Naive thymus-derived CD4-positive, alpha-beta T cell (primary cell): ENCODE measurements at regions not wholly inside any gene's neighbourhood (a gene's known extent, or its start where the extent isn't known, plus 50 kb on each side); places are given as distances from the start of the nearest gene placed in this dataset.
A peak's percentile ranks its signal among the peaks of the same experiment; 100 is the strongest.

ENCODE experiments used
- ATAC-seq: fragments of 150-1000 bp; cut with Tn5 transposase; 2 replicates; pipeline ENCODE4 v1.10.0; 2021; ENCODE audit warnings: mild to moderate bottlenecking, moderate library complexity
- CTCF ChIA-PET: fragments of 350-600 bp; sonication (Branson Sonifier 250); formaldehyde crosslinking; loops from one replicate; lab custom pipeline; 2021; ENCODE audit warnings: antibody characterized with exemption; lab: Charles Lee
- POLR2A ChIA-PET: fragments of 350-600 bp; sonication (Branson Sonifier 250); formaldehyde crosslinking; loops from one replicate; lab custom pipeline; 2021; ENCODE audit warnings: antibody characterized with exemption, inconsistent platforms; lab: Charles Lee
- DNase-seq, 9 donors: peaks; one replicate each; pipeline versions ENCODE4 v3.0.0 to v3.0.0-alpha.2; 2020 to 2022; ENCODE audit warnings: mixed read lengths in 1 of 9
- H3K27ac ChIP-seq: one replicate; pipeline ENCODE4 v1.7.0; 2013; ENCODE audit warnings: mild to moderate bottlenecking, low read depth, low read length, moderate library complexity
- H3K27me3 ChIP-seq, 2 donors: one replicate each; pipeline ENCODE4 v1.7.0; 2013; ENCODE audit warnings: low read length in 2 of 2, mild to moderate bottlenecking in 2 of 2, moderate library complexity in 2 of 2; ENCODE audit not compliant: control insufficient read depth in 2 of 2, insufficient read depth in 2 of 2
- H3K36me3 ChIP-seq, 3 experiments: 1 replicate in 2 of 3; 2 replicates in 1 of 3; pipeline ENCODE4 v1.7.0; 2013; ENCODE audit warnings: low read length in 3 of 3, mild to moderate bottlenecking in 3 of 3, moderate library complexity in 1 of 3; ENCODE audit not compliant: insufficient read depth in 3 of 3, control insufficient read depth in 2 of 3
- H3K4me1 ChIP-seq, 2 donors: one replicate each; pipeline ENCODE4 v1.7.0; 2013; ENCODE audit warnings: low read length in 2 of 2, mild to moderate bottlenecking in 2 of 2, moderate library complexity in 1 of 2; ENCODE audit not compliant: control insufficient read depth in 2 of 2, insufficient read depth in 2 of 2
- H3K4me3 ChIP-seq: 2 replicates; pipeline ENCODE4 v1.7.0; 2013; ENCODE audit warnings: mild to moderate bottlenecking, low read length
- H3K9me3 ChIP-seq, 3 experiments: 1 replicate in 2 of 3; 2 replicates in 1 of 3; pipeline ENCODE4 v1.7.0; 2013; ENCODE audit warnings: low read length in 3 of 3; ENCODE audit not compliant: control insufficient read depth in 2 of 3
- H3K27ac Mint-ChIP-seq, 9 donors: one replicate each; pipeline ENCODE4 v1.8.0; 2020 to 2022; ENCODE audit warnings: mixed read lengths in 9 of 9, mild to moderate bottlenecking in 8 of 9, moderate library complexity in 5 of 9, inconsistent platforms in 2 of 9
- H3K27me3 Mint-ChIP-seq, 5 donors: one replicate each; pipeline ENCODE4 v1.8.0; 2021 to 2022; ENCODE audit warnings: mixed read lengths in 5 of 5, mild to moderate bottlenecking in 1 of 5
- H3K36me3 Mint-ChIP-seq, 5 donors: one replicate each; pipeline ENCODE4 v1.8.0; 2020 to 2022; ENCODE audit warnings: mixed read lengths in 5 of 5, mild to moderate bottlenecking in 3 of 5, inconsistent platforms in 1 of 5
- H3K4me1 Mint-ChIP-seq, 7 donors: one replicate each; pipeline ENCODE4 v1.8.0; 2020 to 2022; ENCODE audit warnings: mixed read lengths in 7 of 7, mild to moderate bottlenecking in 3 of 7, inconsistent platforms in 1 of 7
- H3K4me3 Mint-ChIP-seq, 10 donors: one replicate each; pipeline ENCODE4 v1.8.0; 2020 to 2022; ENCODE audit warnings: mild to moderate bottlenecking in 10 of 10, mixed read lengths in 10 of 10, moderate library complexity in 6 of 10, inconsistent platforms in 2 of 10
- H3K9me3 Mint-ChIP-seq, 11 donors: one replicate each; pipeline ENCODE4 v1.8.0; 2020 to 2022; ENCODE audit warnings: mixed read lengths in 11 of 11, mild to moderate bottlenecking in 4 of 11, inconsistent platforms in 1 of 11, moderate library complexity in 1 of 11
- intact Hi-C, 2 donors: fragments of 100-400 bp; cut with micrococcal nuclease; formaldehyde crosslinking; loops; one replicate each; pipeline ENCODE4 v1.15.1; 2023

DNA sequence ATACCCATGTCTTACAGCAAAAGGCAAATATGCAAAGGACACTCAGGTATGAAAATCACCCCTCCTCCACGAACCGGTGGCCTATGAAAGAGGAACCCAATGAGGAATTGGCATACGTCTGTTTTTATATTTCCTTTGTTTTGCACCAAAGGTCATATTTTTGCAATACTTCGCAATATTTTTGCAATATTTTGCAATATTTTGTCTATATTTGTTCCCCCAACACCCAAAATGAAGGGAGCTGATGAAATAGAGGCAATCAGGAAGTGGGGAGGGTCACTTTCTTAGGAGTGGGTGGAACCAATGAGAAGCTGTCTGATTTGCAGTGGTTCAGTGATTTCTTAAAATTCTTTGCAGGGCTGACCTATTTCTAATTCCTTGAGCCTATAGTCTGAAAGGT lies 296.8 kb upstream of the TSHZ2 start:
- Mint-ChIP-seq H3K9me3 (peaks cover 0 to 2% (median 0%) of the 10 kb centered on the region in 11 donors), H3K27ac (no peak overlapping the region), H3K27me3 (peaks cover 0 to 10% (median 4%) of the 10 kb centered on the region in 5 donors), H3K36me3 (no peaks in the 10 kb centered on the region), H3K4me3 (no peak overlapping the region), H3K4me1 (peaks cover 0 to 22% (median 14%) of the 10 kb centered on the region in 7 donors)
- no peaks in the 10 kb centered on the region for H3K27me3 ChIP-seq
- H3K4me3 ChIP-seq = no peak overlapping the region
- DNase-seq = no peak
- no peak overlapping the region for H3K27ac ChIP-seq
- H3K4me1 ChIP-seq = peaks cover 0 to 8% of the 10 kb centered on the region in 2 donors
- H3K36me3 ChIP-seq = no peaks in the 10 kb centered on the region
- ChIA-PET CTCF (no interaction called here), POLR2A (no interaction called here)
- H3K9me3 ChIP-seq = no peaks in the 10 kb centered on the region
- ATAC-seq = peak; percentile 48
- intact Hi-C loops = loop anchor here in 1 of 2 donors (5.0 kb wide), 1 partner anchor 363 kb away; no protein-coding TSS in a partner anchor

DNA sequence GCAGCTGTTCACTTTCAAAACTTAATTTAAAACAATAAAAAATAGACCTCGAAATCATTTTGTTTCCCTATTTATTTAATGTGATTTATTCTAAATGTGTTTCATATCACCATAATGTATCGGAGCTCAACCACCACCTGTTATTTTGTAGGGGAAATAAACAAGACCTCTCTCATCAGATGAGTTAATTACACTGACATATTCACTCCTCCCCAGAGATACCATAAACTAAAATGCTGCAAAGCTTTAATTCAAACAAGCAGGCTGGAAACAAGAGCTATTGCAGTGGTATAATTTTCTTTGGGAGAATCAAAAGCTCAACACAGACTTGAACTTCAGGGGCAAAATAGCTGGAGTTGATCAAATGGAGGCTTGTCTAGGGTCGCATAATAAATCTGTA lies 303.5 kb upstream of the TSHZ2 start:
- Histone ChIP-seq H3K4me1 (no peaks in the 10 kb centered on the region), H3K9me3 (no peaks in the 10 kb centered on the region), H3K36me3 (no peaks in the 10 kb centered on the region), H3K27me3 (no peaks in the 10 kb centered on the region), H3K4me3 (no peak overlapping the region), H3K27ac (no peak overlapping the region)
- POLR2A ChIA-PET = no interaction called here
- Mint-ChIP-seq H3K4me1 (peaks cover 0 to 4% (median under 1%) of the 10 kb centered on the region in 7 donors), H3K27me3 (peaks cover 0 to 10% (median 7%) of the 10 kb centered on the region in 5 donors), H3K4me3 (no peak overlapping the region), H3K9me3 (peaks cover 0 to 6% (median 0%) of the 10 kb centered on the region in 11 donors), H3K27ac (no peak overlapping the region), H3K36me3 (no peaks in the 10 kb centered on the region)
- CTCF ChIA-PET = no interaction called here
- intact Hi-C loops = no loop called here
- ATAC-seq (no peak), DNase-seq (no peak)

DNA sequence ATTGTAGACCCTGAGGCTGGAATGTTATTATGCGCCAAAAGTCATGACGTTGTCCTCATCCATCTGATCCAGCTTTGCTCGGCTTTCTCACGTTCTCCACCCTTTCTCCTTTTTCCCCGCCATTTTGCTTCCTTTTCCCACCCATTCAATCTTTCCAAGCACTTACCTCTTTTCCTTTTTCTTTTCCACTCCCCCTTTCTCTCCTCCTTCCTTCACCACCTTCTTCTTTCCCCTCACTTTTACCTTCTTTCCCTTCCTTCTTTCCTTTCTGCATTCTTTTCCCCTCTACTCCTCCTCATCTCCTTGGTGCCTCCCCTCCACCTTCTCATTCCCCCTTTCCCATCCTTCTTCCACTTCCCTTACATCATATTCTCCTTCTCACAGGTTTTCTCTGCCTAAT lies 304.8 kb upstream of the TSHZ2 start:
- ATAC-seq (no peak), DNase-seq (no peak)
- Histone ChIP-seq H3K4me1 (no peaks in the 10 kb centered on the region), H3K36me3 (no peaks in the 10 kb centered on the region), H3K4me3 (no peak overlapping the region), H3K9me3 (no peaks in the 10 kb centered on the region), H3K27me3 (no peaks in the 10 kb centered on the region), H3K27ac (no peak overlapping the region)
- POLR2A ChIA-PET = no interaction called here
- Mint-ChIP-seq H3K27me3 (peaks cover 0 to 10% (median 7%) of the 10 kb centered on the region in 5 donors), H3K4me3 (no peak overlapping the region), H3K27ac (no peak overlapping the region), H3K4me1 (peaks cover 0 to 9% (median 6%) of the 10 kb centered on the region in 7 donors), H3K36me3 (no peaks in the 10 kb centered on the region), H3K9me3 (peaks cover 0 to 7% (median 0%) of the 10 kb centered on the region in 11 donors)
- CTCF ChIA-PET = no interaction called here
- intact Hi-C loops = no loop called here

DNA sequence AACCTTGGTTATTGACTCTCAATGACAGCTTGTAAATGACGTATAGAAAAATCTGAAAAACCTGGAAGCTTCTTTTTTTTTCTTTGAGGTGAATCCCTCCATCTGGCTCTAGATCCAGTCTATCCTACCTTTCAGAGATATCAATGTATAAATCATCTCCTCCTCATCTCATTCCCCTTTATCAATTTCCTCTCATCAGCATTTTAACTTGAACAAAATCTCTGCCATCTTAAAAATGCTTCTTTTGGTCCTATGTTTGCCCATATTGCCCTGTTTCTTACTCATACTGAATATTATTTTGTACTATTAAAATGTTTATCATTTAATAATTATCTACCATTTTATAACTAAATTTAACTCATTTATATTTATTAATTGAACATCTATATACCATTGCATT lies 306.7 kb upstream of the TSHZ2 start:
- Mint-ChIP-seq H3K4me3 (no peak overlapping the region), H3K4me1 (peaks cover 0 to 9% (median 6%) of the 10 kb centered on the region in 7 donors)
- DNase-seq = no peak

DNA sequence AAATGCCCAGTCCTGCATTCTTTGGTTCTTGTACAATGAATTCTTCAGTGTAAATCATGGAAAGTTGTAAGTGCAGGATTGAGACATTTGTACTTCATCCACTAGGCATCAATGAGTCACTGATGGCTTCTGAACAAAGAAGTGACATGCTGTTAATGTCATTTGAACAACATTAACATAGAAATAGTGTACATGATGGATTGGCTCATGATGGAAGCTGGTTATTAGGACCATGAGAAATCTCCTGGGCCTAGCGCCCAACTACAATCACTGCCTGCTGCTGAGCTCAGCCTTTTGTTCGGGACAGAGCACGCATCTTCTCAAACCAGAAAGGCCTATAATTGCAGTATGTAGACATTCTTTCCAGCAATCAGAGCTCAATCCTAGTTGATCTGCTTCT lies 316.8 kb upstream of the TSHZ2 start:
- Mint-ChIP-seq H3K27me3 (peaks cover 0 to 4% (median 0%) of the 10 kb centered on the region in 5 donors), H3K4me3 (no peak overlapping the region), H3K9me3 (peaks cover 0 to 6% (median 0%) of the 10 kb centered on the region in 11 donors), H3K36me3 (no peaks in the 10 kb centered on the region), H3K4me1 (peaks cover 0 to 8% (median 0%) of the 10 kb centered on the region in 7 donors), H3K27ac (no peak overlapping the region)
- POLR2A ChIA-PET = interaction anchor here (0.6 kb wide), 1 partner anchor 45 kb away, joined by 3 read pairs; no protein-coding TSS in a partner anchor
- CTCF ChIA-PET = no interaction called here
- ATAC-seq (no peak), DNase-seq (no peak)
- Histone ChIP-seq H3K4me1 (no peaks in the 10 kb centered on the region), H3K9me3 (no peaks in the 10 kb centered on the region), H3K36me3 (no peaks in the 10 kb centered on the region), H3K27ac (no peak overlapping the region), H3K27me3 (no peaks in the 10 kb centered on the region), H3K4me3 (no peak overlapping the region)
- intact Hi-C loops = no loop called here

More for the DNA sequence above, 306.7 kb upstream of the TSHZ2 start:
- no peaks in the 10 kb centered on the region for H3K9me3 ChIP-seq
- intact Hi-C loops = no loop called here
- POLR2A ChIA-PET = no interaction called here
- Mint-ChIP-seq H3K27me3 (peaks cover 0 to 7% (median 3%) of the 10 kb centered on the region in 5 donors), H3K27ac (no peak overlapping the region), H3K36me3 (no peaks in the 10 kb centered on the region), H3K9me3 (peaks cover 0 to 7% (median 0%) of the 10 kb centered on the region in 11 donors)
- no peak overlapping the region for H3K4me3 ChIP-seq
- no peak overlapping the region for H3K27ac ChIP-seq
- CTCF ChIA-PET = no interaction called here
- H3K27me3 ChIP-seq = no peaks in the 10 kb centered on the region
- H3K4me1 ChIP-seq = no peaks in the 10 kb centered on the region
- H3K36me3 ChIP-seq = no peaks in the 10 kb centered on the region
- no peak for ATAC-seq

DNA sequence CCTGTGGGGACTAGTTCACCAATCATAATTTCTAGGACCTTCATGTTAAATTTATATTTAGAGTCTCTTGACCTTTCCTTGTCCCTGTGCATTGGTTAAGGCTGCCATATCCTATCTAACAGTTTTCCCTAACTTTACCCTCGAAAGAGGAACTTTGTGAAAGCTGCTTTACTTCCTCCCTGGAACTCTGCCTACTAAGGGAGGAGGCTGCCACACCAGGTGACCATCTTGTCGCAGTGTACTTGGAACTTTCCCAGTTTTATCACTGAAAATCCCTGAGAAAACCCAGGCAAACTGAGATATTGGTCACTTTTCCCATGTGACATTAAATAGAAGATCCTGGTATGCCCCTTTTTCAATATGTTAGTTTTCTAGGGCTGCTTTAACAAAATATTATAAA lies 317.6 kb upstream of the TSHZ2 start:
- DNase-seq (no peak), ATAC-seq (no peak)
- Histone ChIP-seq H3K27ac (no peak overlapping the region), H3K36me3 (no peaks in the 10 kb centered on the region), H3K9me3 (no peaks in the 10 kb centered on the region), H3K27me3 (no peaks in the 10 kb centered on the region), H3K4me1 (no peaks in the 10 kb centered on the region), H3K4me3 (no peak overlapping the region)
- Mint-ChIP-seq H3K36me3 (no peaks in the 10 kb centered on the region), H3K4me3 (no peak overlapping the region), H3K27ac (no peak overlapping the region), H3K4me1 (peaks cover 0 to 8% (median 0%) of the 10 kb centered on the region in 7 donors), H3K9me3 (peaks cover 0 to 6% (median 0%) of the 10 kb centered on the region in 11 donors), H3K27me3 (no peaks in the 10 kb centered on the region)
- intact Hi-C loops = no loop called here
- CTCF ChIA-PET = no interaction called here
- POLR2A ChIA-PET = interaction anchor here (0.6 kb wide), 1 partner anchor 46 kb away, joined by 3 read pairs; no protein-coding TSS in a partner anchor

DNA sequence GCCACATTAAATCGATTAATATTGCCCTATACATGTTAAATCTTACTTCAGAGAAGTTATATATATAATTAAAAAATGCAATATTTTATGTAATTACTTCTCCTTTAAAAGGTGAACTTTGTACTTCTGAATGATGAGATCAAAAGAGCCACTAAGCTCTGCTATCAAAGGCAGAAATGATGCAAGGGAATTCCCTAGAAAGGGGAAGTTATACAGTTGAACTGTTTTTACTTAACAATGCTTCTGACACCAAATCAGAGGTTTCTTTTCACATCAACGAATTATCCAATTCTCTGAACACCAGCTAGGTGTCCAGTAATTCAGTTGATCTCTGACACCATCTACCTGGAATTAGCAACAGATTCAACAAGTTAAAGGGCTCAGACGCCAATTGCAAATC lies 319.9 kb upstream of the TSHZ2 start:
- intact Hi-C loops = no loop called here
- Histone ChIP-seq H3K27me3 (no peaks in the 10 kb centered on the region), H3K4me3 (no peak overlapping the region), H3K36me3 (no peaks in the 10 kb centered on the region), H3K27ac (no peak overlapping the region), H3K4me1 (no peaks in the 10 kb centered on the region), H3K9me3 (no peaks in the 10 kb centered on the region)
- H3K27me3 Mint-ChIP-seq = no peaks in the 10 kb centered on the region
- ATAC-seq (peak; percentile 57), DNase-seq (peak in 1 of 9 donors; percentile 6)
- no peaks in the 10 kb centered on the region for H3K36me3 Mint-ChIP-seq
- peaks cover 0 to 8% (median 0%) of the 10 kb centered on the region in 7 donors for H3K4me1 Mint-ChIP-seq
- no peak overlapping the region for H3K27ac Mint-ChIP-seq
- ChIA-PET CTCF (no interaction called here), POLR2A (interaction anchor here (0.5 to 0.8 kb wide), 2 partner anchors 11 to 399 kb away, joined by 3 read pairs; no protein-coding TSS in a partner anchor)
- no peak overlapping the region for H3K4me3 Mint-ChIP-seq
- H3K9me3 Mint-ChIP-seq = peaks cover 0 to 3% (median 0%) of the 10 kb centered on the region in 11 donors
